AG04449 (cell line): ENCODE measurements at regions not wholly inside any gene's neighbourhood (a gene's known extent, or its start where the extent isn't known, plus 50 kb on each side); places are given as distances from the start of the nearest gene placed in this dataset.

Experiments used
- CTCF ChIA-PET: fragments of 350-600 bp; formaldehyde crosslinking; extraction: SDS; loops from one replicate; lab custom pipeline; 2021; ENCODE audit warnings: antibody characterized with exemption; lab: Yijun Ruan, JAX
- POLR2A ChIA-PET: fragments of 400-600, 350-600 bp; formaldehyde crosslinking; extraction: SDS; loops from one replicate; lab custom pipeline; 2020; ENCODE audit warnings: antibody characterized with exemption, inconsistent platforms; lab: Yijun Ruan, JAX
- DNase-seq: peaks from one replicate; pipeline ENCODE4 v3.0.0-alpha.2; 2010; ENCODE audit warnings: low read depth, low spot score
- H3K4me3 ChIP-seq: 2 replicates; pipeline ENCODE4 v1.5.1; 2011; ENCODE audit warnings: low read depth, mild to moderate bottlenecking, control low read depth, low read length
- TF ChIP-seq, protein P1 (sequence below): IDR thresholded peaks from one replicate; pipeline ENCODE4 v1.5.1; 2011; ENCODE audit warnings: mild to moderate bottlenecking, moderate library complexity, low read length, control low read depth, inconsistent platforms; ENCODE audit not compliant: insufficient read depth; ENCODE audit errors: missing control alignments

DNA sequence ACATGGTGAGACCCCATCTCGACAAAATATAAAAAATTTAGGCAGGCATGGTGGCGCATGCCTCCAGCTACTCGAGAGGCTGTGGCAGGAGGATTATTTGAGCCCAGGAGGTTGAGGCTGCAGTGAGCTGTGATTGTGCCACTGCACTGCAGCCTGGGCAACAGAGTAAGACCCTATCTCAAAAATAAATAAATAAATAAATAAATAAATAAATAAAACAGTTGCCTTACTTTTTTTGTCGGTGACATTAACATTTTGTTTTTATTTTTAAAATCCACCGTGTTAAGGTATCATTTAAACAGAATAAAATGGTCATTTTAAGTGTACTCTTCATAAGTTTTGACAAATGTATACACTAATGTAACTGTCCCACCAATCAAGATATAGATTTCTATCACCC lies 57.0 kb downstream of the RASL11A start:
- no peak overlapping the region for H3K4me3 ChIP-seq
- DNase-seq, result no peak
- ChIA-PET CTCF (no interaction called here), POLR2A (no interaction called here)
- TF ChIP-seq, protein P1, sequence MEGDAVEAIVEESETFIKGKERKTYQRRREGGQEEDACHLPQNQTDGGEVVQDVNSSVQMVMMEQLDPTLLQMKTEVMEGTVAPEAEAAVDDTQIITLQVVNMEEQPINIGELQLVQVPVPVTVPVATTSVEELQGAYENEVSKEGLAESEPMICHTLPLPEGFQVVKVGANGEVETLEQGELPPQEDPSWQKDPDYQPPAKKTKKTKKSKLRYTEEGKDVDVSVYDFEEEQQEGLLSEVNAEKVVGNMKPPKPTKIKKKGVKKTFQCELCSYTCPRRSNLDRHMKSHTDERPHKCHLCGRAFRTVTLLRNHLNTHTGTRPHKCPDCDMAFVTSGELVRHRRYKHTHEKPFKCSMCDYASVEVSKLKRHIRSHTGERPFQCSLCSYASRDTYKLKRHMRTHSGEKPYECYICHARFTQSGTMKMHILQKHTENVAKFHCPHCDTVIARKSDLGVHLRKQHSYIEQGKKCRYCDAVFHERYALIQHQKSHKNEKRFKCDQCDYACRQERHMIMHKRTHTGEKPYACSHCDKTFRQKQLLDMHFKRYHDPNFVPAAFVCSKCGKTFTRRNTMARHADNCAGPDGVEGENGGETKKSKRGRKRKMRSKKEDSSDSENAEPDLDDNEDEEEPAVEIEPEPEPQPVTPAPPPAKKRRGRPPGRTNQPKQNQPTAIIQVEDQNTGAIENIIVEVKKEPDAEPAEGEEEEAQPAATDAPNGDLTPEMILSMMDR, result no peak

GRCh38 chr13:27329210-27329609 lies 58.6 kb downstream of the RASL11A start:
- TF ChIP-seq, protein P1, result no peak
- no peak for DNase-seq
- CTCF ChIA-PET, result interaction anchor here (0.9 to 1.9 kb wide), 2 partner anchors 10 to 344 kb away, joined by 3 to 6 read pairs; no protein-coding TSS in a partner anchor
- H3K4me3 ChIP-seq, result no peak overlapping the region
- POLR2A ChIA-PET, result no interaction called here

GRCh38 chr13:27334774-27335435 lies 64.3 kb downstream of the RASL11A start:
- no peak overlapping the region for H3K4me3 ChIP-seq
- no peak for DNase-seq
- TF ChIP-seq, protein P1, result no peak
- POLR2A ChIA-PET, result no interaction called here
- CTCF ChIA-PET, result interaction anchor here (1.3 to 4.0 kb wide), 4 partner anchors 12 to 349 kb away, joined by 4 to 13 read pairs (median 5); no protein-coding TSS in a partner anchor

DNA sequence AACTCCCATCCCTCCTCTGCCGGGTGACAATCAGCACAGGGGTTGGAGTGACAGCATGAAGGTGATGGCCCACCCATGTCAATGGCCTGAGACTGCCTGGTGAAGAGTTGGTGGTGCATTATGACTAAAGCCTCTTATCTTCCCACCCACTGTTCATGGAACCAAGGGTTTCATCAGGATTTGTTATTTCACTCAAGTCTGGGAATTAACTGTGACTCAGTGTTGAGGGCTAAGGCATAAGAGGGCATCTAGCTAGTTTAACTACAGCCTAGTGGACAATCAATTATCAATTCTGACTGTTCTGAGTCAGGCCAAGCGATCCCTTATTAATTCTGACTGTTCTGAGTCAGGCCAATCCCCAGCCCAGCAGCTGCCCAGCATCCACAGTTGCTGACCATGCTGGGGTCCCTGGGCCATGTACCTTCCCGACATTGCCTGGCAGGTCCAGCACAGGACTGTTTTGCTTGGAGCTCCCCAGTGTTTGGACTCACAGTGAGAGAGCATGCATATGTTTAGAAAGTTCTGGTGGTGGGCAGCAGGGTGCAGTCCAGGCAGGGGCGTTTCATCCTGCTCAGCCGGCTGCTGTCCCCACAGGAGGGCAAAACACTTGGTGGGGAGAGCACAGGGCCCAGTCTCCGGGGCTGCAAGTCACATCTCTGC lies 65.5 kb downstream of the RASL11A start:
- POLR2A ChIA-PET, result no interaction called here
- CTCF ChIA-PET, result interaction anchor here (0.7 to 4.0 kb wide), 7 partner anchors 11 to 648 kb away, joined by 3 to 13 read pairs (median 5); no protein-coding TSS in a partner anchor
- no peak overlapping the region for H3K4me3 ChIP-seq
- TF ChIP-seq, protein P1, result no peak
- DNase-seq, result no peak

DNA sequence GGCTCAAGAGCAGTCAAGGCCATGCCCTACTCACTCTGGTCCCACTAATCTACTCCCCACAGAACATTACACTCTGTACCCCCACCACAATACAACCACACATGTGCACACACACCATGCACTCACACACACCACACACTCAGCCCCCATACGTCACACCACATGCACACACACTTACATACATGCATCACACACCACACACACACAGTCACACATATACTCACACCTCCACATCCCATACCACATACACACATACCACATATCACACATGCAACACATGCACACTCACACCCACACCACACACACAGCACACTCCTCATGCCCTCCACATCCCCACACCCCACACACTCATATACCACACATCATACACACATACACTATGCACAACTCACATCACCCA lies 67.6 kb downstream of the RASL11A start:
- CTCF ChIA-PET, result interaction anchor here (1.2 to 4.0 kb wide), 5 partner anchors 9 to 66 kb away, joined by 4 to 16 read pairs (median 13); no protein-coding TSS in a partner anchor
- no peak overlapping the region for H3K4me3 ChIP-seq
- TF ChIP-seq, protein P1, result no peak
- POLR2A ChIA-PET, result no interaction called here
- no peak for DNase-seq

DNA sequence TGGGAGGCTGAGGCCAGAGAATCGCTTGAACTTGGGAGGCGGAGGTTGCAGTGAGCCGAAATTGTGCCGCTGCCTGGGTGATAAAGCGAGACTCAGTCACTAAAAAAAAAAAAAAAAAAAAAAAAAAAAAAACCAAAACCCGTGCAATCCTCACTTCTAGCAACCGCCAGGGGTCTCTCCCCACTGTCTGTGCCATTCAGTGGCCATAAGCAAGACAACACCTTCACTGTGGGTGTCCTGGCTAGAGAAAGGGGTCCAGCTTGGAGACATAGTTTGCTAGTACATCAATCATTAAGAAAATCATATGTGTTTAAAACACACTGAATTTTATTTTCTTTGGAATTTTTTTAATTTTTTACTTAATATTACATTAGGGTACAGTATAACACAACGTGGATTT lies 68.2 kb downstream of the RASL11A start:
- TF ChIP-seq, protein P1, result peak; percentile 21
- ChIA-PET POLR2A (no interaction called here), CTCF (interaction anchor here (0.7 to 3.6 kb wide), 9 partner anchors 10 to 391 kb away, joined by 3 to 16 read pairs (median 4); no protein-coding TSS in a partner anchor)
- DNase-seq, result no peak
- no peak overlapping the region for H3K4me3 ChIP-seq
